ENCODE measurements at regions not wholly inside any gene's neighbourhood (a gene's known extent, or its start where the extent isn't known, plus 50 kb on each side); places are given as distances from the start of the nearest gene placed in this dataset.

- Mint-ChIP-seq H3K27me3 (no peaks in the 10 kb centered on the region), H3K9me3 (ENCODE audit: low read depth) (peaks cover 15% of the 10 kb centered on the region), H3K36me3 (ENCODE audit: insufficient read depth) (peaks cover 7% of the 10 kb centered on the region), H3K4me3 (ENCODE audit: low read depth) (no peak overlapping the region), H3K4me1 (ENCODE audit: low read depth) (no peaks in the 10 kb centered on the region), H3K27ac (no peak overlapping the region)
- TF ChIP-seq CTCF (IDR thresholded peaks at IDR 0.05; ENCODE audit: unreplicated experiment) = no peak
- DNase-seq (ENCODE audit: low spot score, unreplicated experiment) = no peak
These were observed 328.3 kb downstream of the TMEM121 start for GRCh38 chr14:105854600-105855245.

- H3K4me1 Mint-ChIP-seq (ENCODE audit: low read depth) = no peaks in the 10 kb centered on the region
- peaks cover 17% of the 10 kb centered on the region for H3K9me3 Mint-ChIP-seq (ENCODE audit: low read depth)
- H3K27me3 Mint-ChIP-seq = no peaks in the 10 kb centered on the region
- no peak for DNase-seq (ENCODE audit: low spot score, unreplicated experiment)
- H3K4me3 Mint-ChIP-seq (ENCODE audit: low read depth) = no peak overlapping the region
- no peak overlapping the region for H3K27ac Mint-ChIP-seq
- peaks cover 7% of the 10 kb centered on the region for H3K36me3 Mint-ChIP-seq (ENCODE audit: insufficient read depth)
- TF ChIP-seq CTCF (IDR thresholded peaks at IDR 0.05; ENCODE audit: unreplicated experiment) = no peak
These were observed 329.0 kb downstream of the TMEM121 start for GRCh38 chr14:105855246-105855892.

- Mint-ChIP-seq H3K27ac (no peak overlapping the region), H3K36me3 (ENCODE audit: insufficient read depth) (peaks cover 7% of the 10 kb centered on the region), H3K4me1 (ENCODE audit: low read depth) (no peaks in the 10 kb centered on the region), H3K27me3 (no peaks in the 10 kb centered on the region), H3K9me3 (ENCODE audit: low read depth) (peaks cover 22% of the 10 kb centered on the region), H3K4me3 (ENCODE audit: low read depth) (no peak overlapping the region)
- TF ChIP-seq CTCF (IDR thresholded peaks at IDR 0.05; ENCODE audit: unreplicated experiment) = no peak
- no peak for DNase-seq (ENCODE audit: low spot score, unreplicated experiment)
These were observed 329.7 kb downstream of the TMEM121 start for GRCh38 chr14:105855893-105856675.

GRCh38 chr14:105856676-105857219, 330.4 kb downstream of the TMEM121 start:
- no peaks in the 10 kb centered on the region for H3K27me3 Mint-ChIP-seq
- H3K9me3 Mint-ChIP-seq (ENCODE audit: low read depth) = peaks cover 27% of the 10 kb centered on the region
- TF ChIP-seq CTCF (IDR thresholded peaks at IDR 0.05; ENCODE audit: unreplicated experiment) = no peak
- no peak for DNase-seq (ENCODE audit: low spot score, unreplicated experiment)
- H3K27ac Mint-ChIP-seq = no peak overlapping the region
- H3K4me1 Mint-ChIP-seq (ENCODE audit: low read depth) = no peaks in the 10 kb centered on the region
- H3K36me3 Mint-ChIP-seq (ENCODE audit: insufficient read depth) = peaks cover 7% of the 10 kb centered on the region
- H3K4me3 Mint-ChIP-seq (ENCODE audit: low read depth) = no peak overlapping the region

GRCh38 chr14:105857220-105857825, 330.9 kb downstream of the TMEM121 start:
- H3K36me3 Mint-ChIP-seq (ENCODE audit: insufficient read depth) = peaks cover 7% of the 10 kb centered on the region
- H3K4me1 Mint-ChIP-seq (ENCODE audit: low read depth) = no peaks in the 10 kb centered on the region
- no peak for DNase-seq (ENCODE audit: low spot score, unreplicated experiment)
- TF ChIP-seq CTCF (IDR thresholded peaks at IDR 0.05; ENCODE audit: unreplicated experiment) = no peak
- H3K27me3 Mint-ChIP-seq = no peaks in the 10 kb centered on the region
- no peak overlapping the region for H3K27ac Mint-ChIP-seq
- H3K4me3 Mint-ChIP-seq (ENCODE audit: low read depth) = no peak overlapping the region
- H3K9me3 Mint-ChIP-seq (ENCODE audit: low read depth) = peaks cover 28% of the 10 kb centered on the region

Data from progenitor cell of endocrine pancreas (in vitro differentiated cells).